Keratinocyte (primary cell): ENCODE measurements at regions not wholly inside any gene's neighbourhood (a gene's known extent, or its start where the extent isn't known, plus 50 kb on each side); places are given as distances from the start of the nearest gene placed in this dataset.

Experiments
- EZH2 ChIP-seq: IDR thresholded peaks from one replicate; pipeline ENCODE4 v1.6.1; 2012; ENCODE audit warnings: inconsistent platforms, mild to moderate bottlenecking, low read length, moderate library complexity
- TF ChIP-seq, protein P1 (sequence below), 3 experiments: IDR thresholded peaks in 1 of 3; conservative IDR thresholded peaks in 1 of 3; optimal IDR thresholded peaks in 1 of 3; 2 replicates in 2 of 3; 3 replicates in 1 of 3; pipeline versions ENCODE3 to v1.5.1; 2011; ENCODE audit warnings: low read length in 3 of 3, mild to moderate bottlenecking in 3 of 3, moderate library complexity in 2 of 3, control low read depth in 1 of 3, inconsistent platforms in 1 of 3; ENCODE audit not compliant: insufficient read depth in 2 of 3; ENCODE audit errors: extremely low read depth in 1 of 3

DNA sequence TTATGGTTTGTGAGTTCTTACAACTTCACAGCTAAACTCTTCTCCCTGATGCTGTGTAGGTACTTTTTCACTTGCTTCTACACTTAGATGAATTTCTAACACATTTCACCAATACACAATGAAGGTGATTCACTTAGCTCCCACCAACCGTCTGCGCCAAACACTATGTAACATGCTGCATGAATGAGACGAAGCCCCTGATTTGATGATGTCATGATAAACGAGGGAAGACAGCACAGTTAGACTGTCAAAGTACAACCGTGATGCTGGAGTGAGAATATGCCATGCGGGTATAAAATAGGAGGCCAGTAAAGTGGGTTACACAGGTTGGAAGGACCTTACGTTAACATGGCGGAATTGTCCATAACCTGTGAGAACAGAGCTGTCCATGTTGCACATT is 100.8 kb downstream of the KCNA4 start:
- TF ChIP-seq, protein P1, sequence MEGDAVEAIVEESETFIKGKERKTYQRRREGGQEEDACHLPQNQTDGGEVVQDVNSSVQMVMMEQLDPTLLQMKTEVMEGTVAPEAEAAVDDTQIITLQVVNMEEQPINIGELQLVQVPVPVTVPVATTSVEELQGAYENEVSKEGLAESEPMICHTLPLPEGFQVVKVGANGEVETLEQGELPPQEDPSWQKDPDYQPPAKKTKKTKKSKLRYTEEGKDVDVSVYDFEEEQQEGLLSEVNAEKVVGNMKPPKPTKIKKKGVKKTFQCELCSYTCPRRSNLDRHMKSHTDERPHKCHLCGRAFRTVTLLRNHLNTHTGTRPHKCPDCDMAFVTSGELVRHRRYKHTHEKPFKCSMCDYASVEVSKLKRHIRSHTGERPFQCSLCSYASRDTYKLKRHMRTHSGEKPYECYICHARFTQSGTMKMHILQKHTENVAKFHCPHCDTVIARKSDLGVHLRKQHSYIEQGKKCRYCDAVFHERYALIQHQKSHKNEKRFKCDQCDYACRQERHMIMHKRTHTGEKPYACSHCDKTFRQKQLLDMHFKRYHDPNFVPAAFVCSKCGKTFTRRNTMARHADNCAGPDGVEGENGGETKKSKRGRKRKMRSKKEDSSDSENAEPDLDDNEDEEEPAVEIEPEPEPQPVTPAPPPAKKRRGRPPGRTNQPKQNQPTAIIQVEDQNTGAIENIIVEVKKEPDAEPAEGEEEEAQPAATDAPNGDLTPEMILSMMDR (optimal IDR thresholded peaks at IDR 0.05 in 1 of 3, IDR thresholded peaks at IDR 0.05 in 1 of 3, conservative IDR thresholded peaks at IDR 0.05 in 1 of 3; ENCODE audit: extremely low read depth in 1 of 3, insufficient read depth in 2 of 3, low read length in 3 of 3), result no peak
- no peak for TF ChIP-seq EZH2
